HG03064 (cell line): ENCODE measurements at regions not wholly inside any gene's neighbourhood (a gene's known extent, or its start where the extent isn't known, plus 50 kb on each side); places are given as distances from the start of the nearest gene placed in this dataset.
"Not testable (repeated sequence)": the region's sequence is repeated elsewhere in the genome, so short reads cannot be mapped to it uniquely, and the experiment has no call there.

Experiments
- ATAC-seq: cut with Tn5 transposase; IDR thresholded peaks from one replicate; pipeline ENCODE4 v1.9.1; 2021; ENCODE audit warnings: low read depth; ENCODE audit not compliant: unreplicated experiment

DNA sequence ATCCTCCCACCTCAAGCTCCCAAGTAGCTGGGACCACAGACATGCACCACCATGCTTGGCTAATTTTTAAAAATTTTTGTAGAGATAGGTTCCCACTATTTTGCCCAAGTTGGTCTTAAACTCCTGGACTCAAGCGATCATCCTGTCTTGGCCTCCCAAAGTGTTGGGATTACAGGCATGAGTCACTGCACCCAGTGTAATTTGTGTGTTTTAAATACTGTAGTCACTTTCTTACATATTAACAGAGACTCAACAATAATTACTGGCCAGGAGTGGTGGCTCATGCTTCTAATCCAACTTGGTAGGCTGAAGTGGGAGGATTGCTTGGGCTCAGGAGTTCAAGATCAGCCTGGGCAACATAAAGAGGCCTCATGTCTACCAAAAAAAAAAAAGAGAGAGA, 293.0 kb downstream of the RDH14 start:
- ATAC-seq, result no peak

DNA sequence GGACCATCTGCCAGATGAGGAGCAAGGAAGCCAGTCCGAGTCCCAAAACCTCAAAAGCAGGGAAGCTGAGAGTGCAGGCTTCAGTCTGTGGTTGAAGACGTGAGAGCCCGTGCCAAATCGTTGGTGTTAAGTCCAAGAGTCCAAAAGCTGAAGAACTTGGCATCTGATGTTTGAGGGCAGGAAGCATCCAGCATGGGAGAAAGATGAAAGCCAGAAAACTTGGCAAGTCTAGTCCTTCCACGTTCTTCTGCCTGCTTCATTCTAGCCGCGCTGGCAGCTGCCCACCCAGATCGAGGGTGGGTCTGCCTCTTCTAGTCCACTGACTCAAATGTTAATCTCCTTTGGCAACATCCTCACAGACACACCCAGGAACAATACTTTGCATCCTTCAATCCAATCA, 293.8 kb downstream of the RDH14 start:
- ATAC-seq, result not testable (repeated sequence)

DNA sequence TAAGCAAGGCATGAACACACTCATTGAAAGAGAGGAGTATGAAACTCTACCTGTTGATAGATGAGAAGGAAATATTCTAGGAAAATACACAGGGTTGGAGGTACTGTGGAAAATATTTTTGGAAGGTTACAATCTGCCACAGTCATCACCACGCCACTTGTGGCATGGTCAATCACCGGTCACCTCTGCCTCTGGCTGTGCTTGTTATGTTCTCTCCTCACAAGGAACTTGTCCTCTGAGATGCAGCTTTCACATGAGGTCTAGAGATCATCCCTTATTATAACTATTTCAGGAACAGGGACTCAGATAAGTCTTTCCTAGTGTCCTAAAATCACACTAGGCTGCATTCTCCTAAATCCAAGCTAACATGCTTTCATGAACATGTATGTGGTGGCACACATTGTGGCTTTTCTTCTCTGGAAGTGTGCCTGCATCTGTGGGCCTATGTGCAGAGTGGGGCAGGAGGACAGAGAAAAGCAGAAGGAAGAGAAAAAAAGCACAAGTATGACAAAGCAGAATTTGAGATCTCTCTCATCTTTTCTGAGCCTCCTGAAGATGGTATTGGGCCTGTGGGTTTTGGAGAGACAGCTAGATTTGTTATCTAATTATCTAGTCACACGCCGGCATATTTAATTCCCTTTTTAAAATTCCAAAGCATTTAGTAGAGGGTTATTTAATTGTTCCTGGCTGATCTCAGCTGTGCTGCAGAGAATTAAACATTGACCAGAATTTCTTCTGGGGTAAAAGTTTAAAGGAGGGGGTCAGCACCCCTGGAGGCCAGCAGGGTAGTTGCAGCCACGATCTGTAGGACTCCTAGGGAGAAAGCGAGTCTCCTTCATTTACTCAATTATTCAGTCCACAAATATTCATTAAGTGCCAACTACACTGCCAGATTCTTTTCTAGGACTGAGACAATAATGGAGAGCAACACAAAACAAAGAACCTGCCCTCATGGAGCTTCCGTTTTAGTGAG, 294.6 kb downstream of the RDH14 start:
- ATAC-seq, result no peak

DNA sequence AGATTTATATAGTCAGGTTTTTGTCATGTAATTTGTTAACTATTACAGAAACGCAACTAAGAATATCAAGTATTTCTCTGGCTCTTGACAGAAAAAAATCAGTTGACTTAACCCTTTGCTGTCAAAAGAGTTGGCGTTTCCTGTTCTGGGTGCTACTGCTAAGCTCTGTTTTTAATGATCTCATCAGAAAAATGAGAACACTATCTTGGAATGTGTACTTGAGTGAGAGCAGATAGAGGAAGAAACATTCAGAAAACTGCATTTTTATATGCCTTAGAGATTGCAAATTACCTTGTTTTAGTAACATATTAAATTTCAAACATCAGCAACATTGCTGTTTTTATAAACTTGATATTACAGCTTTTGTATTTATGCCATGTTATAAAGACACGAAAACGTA, 297.9 kb downstream of the RDH14 start:
- ATAC-seq, result no peak

DNA sequence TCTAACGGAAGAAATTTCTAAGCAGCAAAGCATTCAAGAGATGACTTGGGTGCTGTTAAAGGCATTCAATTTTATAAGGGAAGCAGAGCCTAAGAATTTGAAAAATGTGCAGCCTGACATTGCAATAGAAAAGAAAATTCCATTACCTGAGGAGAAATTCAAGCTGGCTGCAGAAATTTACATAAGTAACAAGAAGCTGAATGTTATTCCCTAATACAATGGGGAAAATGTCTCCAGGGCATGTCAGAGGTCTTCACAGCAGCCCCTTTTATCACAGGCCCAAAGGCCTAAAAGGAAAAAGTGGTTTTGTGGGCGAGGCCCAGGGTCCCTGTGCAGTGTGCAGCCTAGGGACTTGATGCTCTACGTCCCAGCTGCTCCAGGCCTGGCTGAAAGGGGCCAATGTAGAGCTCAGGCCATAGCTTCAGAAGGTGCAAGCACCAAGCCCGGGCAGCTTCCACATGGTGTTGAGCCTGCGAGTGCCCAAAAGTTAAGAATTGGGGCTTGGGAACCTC, 306.7 kb downstream of the RDH14 start:
- no peak for ATAC-seq

DNA sequence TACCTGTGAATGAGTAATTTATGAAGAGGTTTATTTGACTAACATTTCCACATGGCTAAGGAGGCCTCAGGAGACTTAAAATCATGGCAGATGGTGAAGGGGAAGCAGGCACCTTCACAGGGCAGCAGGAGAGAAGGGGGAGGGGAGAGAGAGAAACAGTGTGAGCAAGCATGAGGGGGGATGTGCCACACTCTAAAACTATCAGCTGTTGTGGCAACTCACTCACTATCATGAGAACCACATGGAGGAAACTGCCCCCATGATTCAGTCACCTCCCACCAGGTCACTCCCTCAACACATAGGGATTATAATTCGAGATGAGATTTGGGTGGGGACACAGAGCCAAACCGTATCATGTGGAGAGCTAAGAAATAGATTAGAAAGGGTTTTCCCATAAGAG, 309.0 kb downstream of the RDH14 start:
- ATAC-seq, result no peak

DNA sequence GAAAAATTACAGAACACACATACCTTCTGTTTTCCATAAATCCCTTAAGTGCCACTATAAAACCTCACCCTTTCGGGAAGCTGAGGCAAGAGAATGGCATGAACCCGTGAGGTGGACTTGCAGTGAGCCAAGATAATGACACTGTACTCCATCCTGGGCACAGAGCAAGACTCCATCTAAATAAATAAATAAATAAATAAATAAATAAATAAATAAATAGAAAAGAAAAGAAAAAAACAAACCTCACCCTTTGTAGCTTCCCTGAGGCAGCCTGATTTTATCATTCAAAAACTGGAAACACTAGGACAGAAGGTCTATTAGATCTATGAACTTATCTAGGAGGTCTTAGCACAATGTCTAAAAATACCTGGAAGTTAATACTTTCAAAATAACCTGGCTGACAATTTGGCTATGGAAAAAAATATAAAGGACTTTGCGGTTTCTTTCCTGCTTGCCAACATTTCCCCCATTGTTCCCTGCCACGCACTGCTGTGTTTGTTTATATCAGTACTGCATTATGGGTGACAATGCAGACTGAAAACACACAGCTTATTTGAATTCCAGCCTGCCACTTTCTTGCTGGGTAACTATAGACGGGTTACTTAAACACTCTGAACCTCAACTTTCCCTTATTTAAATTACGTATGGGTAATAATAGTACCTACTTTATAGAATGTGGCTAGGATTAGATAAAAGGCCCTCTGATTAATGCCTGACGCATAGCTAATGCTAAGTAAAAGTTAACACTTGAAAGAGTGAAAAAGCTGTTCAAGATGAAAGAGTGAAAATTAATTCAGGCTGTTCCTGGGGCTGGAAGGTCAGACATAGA, 313.0 kb downstream of the RDH14 start:
- ATAC-seq, result no peak

DNA sequence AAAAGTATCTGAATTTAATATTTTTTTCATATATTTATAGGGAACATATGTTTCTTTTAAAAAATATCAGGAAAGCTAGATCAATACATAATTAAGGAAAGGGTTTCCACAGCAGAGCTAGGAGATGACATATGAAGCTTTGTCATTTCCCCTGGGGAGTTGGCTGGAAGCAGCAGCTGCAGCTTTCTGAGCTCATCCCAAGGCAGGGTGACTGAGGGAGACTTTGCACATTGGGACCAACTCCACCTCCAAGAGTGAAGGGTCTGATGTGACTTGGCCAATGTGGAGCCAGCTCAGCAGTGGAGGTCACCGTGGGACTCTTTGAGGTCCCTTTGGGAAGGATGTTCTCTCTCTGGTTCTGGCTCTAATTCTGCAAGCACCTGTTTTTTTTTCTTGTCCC, 315.1 kb downstream of the RDH14 start:
- ATAC-seq, result no peak

DNA sequence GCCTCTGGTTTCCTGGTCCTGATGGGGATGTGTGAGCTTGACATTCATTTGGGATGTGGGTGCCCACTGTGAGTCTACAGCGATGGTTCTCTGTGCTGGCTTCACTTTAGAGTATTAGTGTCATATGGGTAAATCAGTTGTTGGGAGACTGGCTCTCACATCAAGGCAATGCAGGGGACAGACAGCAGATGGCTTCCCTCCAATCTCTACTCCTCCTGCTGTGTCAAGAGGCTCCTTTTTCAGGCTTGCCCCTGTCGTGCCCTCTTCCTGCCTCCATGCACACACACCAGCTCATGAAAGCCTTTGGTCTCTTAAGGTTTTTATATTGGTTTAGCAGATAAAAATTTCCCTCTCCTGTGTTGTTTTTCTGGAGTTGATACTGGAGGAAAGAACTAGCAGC, 315.6 kb downstream of the RDH14 start:
- no peak for ATAC-seq

DNA sequence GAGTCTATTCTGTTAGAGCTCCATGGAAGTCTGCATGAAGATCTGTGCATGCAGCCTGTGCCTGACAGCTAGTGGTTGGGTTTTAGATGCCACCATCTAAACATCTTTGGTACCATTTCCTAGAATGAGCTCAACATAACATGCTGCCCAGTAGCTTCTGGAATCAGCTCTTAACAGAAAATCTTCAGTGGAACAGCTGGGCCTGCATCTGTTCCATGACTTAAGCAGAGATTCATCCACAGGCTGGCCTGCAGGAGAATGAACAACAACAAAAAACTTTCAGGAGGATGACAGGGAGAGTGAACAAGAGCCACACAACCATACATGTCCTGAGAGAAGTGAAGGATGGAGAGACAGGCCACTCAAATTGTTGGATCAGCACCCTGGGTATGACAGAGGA, 316.6 kb downstream of the RDH14 start:
- ATAC-seq, result no peak

DNA sequence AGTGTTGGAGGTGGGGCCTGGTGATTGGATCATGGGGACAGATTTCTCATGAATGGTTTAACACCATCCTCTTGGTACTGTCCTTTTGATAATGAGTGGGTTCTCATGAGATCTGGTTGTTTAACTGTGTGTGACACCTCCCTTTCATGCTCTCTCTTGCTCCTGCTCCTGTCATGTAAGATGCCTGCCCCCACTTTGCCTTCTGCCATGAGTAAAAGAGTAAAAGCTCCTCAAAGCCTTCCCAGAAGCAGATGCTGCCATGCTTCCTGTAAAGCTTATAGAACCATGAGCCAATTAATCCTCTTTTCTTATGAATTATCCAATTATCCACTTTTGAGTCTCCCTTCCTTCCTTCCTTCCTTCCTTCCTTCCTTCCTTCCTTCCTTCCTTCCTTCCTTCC, 317.7 kb downstream of the RDH14 start:
- no peak for ATAC-seq

DNA sequence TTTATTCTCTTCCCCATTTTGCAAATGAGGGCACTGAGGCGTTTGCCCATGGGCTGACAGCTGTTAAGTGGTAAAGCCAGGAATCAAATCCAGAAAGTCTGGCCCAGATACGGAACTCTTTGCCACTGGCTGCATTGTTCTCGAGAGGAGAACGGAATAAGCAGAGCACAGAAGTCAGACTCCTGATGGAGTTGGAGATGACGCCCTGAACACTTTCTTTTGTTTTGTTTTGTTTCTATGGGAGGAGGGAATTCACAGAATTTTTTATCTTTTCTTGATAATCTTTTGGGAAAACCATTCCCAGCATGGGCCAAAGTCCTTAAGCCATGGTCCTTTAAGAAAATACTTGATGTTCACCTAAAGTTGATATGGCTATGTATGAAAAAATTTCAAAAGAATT, 322.2 kb downstream of the RDH14 start:
- ATAC-seq, result no peak

DNA sequence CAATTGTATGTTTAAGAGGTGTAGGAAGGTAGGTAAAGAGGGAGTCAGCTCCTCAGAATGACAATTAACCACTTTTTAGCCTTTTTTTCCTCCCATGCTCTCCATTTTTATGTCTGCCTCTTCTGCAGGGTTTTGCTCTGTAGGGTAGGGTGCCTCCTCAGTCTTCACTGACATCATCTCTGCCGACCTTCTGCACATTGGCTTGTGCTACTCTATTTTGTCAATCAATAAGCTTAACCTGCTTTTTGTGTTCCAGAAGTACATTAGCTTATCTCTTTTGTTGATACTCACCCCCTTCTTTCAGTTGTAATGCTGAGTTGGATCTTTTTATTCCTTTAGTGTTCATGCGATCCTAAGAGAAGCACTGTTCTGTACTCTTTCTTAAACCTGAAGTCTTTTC, 323.2 kb downstream of the RDH14 start:
- ATAC-seq, result no peak

DNA sequence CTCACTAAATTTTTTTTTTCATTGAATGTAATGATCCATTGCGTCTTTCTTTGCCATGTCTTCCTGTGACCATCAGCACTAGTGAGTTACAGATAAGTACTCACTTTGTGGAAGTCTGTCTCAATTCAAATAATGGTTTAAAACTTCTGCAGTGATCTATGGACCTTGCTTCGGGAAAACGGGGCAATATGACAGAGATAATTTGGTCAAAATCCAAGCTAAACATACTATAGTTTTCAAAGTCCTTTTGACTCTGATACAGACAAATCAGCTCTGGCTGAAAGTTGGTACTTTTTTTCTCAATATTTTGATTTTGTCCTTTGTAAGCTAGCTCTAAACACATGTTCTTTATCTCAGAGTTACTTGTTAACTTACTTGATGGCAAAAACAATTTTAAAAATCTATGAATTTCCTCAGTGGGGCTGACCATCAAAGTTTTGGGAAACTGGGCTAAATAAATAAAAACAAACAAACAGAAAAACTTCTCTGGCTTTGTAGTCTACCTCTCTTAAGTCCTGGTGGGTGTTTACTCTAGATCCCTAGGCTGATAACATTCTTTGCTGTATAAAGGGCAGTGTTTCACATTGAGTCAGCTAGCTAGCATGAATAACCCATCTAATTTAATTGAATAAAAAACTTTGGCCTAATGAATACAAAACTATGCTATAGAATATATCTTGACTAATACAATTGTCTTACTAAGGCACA, 327.6 kb downstream of the RDH14 start:
- no peak for ATAC-seq

DNA sequence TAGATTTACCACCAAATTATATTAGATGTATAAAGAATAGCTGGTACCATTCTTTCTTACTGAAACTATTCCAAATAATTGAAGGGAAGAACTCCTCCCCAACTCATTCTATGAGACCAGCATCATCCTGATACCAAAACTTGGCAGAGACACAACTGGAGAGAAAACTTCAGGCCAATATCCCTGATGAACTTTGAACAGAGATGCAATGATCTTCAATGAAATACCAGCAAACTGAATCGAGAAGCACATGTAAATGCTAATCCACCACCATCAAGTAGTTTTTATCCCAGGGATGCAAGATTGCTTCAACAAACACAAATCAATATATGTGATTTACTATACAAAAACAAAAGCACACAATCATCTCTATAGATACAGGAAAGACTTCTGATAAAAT, 329.8 kb downstream of the RDH14 start:
- ATAC-seq, result no peak

DNA sequence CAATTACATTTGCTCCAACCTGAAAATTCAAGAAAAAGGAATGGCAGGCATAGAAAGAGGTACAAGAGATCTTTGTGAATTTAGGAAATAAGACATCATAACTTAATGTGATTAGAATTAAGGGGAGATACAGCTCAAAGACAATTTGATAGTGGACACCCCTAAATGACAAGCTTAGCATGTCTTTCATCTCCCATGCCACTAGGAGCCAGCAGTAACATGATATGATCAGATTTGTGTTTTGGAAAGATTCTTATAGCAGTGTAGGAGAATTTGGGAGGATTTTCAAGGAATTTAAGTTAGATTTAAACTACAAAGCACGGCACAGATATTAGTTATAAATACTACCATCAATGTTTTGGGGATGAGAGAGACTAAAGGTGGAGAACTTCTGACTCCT, 340.8 kb downstream of the RDH14 start:
- ATAC-seq, result no peak

DNA sequence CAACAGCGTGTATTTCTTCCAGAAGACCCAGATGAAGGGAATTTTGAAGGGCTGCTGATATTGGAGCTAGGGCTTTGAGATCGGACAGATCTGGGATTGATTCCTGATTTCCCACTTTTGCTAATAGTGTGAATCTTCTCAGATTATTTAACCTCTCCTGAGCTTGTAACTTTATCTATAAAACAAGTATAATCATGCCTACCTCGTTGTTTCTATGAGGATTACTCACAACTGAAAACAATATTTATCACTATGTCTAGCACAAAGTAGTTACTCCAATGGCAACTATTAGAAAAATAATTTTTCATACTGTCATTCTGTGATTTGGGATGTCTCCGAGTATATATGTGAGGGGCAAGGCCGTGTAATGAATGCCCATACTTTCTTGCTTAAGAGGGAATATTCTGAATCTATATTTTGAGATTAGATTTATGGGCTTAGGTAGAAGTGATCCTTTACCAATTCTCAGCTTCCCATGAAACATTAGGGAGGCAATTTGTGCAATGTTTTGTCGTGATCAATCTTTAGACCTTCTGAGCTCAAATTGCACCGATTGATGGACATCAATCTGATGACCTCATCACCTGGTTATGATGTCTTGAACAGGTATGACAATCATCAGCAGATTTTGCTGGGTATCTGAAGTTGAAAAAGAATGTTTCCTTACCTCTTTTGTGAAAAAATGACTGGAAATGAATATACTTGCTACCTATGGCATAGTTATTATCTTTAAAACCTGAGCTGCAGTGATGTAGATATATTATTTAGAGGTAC, 339.9 kb downstream of the KCNS3 start:
- no peak for ATAC-seq

DNA sequence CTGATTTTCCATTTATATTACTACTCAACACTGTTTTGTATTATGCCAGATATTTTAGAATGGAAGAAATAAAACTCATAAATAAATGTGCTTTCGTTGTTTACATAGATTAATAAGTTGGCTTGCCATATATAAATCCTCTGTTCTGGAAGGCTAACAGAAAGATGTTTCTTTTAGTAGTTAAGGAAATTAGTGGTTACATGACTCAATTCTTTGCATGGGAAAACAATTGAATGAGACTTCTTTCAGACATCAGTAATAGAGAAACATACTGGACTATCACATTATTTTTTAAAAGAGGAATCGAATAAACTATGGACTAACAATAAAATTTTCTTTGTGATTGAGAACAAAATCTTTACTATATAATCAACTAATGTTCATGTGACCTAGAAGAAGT, 336.5 kb downstream of the KCNS3 start:
- no peak for ATAC-seq

DNA sequence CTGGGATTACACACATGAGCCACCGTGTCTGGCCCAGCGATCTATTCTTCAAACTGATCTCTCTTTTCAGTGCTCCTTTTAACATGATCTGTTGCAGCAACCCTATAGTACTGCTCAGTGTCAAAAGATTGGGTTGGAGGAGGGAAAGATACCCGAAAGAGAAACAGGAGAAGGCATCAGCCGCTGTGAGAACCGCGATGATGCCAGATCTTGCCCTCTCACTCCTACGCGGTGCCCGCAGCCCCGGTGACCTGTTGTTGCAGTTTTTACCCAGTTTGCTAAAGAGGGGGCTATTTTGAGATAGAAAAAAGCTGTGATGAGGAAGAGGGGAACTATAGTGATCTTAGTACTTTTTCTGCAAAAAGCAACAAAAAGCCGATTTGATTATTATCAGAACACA, 335.5 kb downstream of the KCNS3 start:
- ATAC-seq, result no peak
